ENCODE measurements at regions not wholly inside any gene's neighbourhood (a gene's known extent, or its start where the extent isn't known, plus 50 kb on each side); places are given as distances from the start of the nearest gene placed in this dataset.

DNA sequence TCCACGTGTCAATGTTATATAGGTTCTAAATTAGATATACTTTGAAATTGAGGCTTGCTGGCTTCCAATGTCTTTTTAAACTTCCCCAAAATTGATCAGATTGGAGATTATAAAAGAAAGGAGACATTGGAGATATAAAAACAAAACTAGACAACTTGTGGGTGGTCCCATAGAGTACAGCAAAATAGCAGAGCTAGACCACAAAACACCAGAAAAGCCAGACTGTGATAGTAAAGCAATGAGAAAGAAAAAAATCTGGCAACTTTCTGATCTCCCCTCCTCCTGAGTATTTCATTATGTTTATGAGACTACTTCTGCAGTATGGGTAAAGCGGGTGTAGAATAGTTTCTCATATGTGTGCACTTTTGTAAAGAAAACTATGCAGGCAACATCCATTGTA is 713.8 kb upstream of the MEF2C start:
- no peak for TF ChIP-seq ZC3H10 (CRISPR knock-in tag; IDR thresholded peaks at IDR 0.05)
- TF ChIP-seq ZFP30 (CRISPR knock-in tag; IDR thresholded peaks at IDR 0.05): no peak
- no peak for TF ChIP-seq TOX (CRISPR knock-in tag; IDR thresholded peaks at IDR 0.05; ENCODE audit: borderline replicate concordance)
- no peak for TF ChIP-seq GLIS3 (CRISPR knock-in tag; IDR thresholded peaks at IDR 0.05)
